ENCODE measurements at regions not wholly inside any gene's neighbourhood (a gene's known extent, or its start where the extent isn't known, plus 50 kb on each side); places are given as distances from the start of the nearest gene placed in this dataset.

DNA sequence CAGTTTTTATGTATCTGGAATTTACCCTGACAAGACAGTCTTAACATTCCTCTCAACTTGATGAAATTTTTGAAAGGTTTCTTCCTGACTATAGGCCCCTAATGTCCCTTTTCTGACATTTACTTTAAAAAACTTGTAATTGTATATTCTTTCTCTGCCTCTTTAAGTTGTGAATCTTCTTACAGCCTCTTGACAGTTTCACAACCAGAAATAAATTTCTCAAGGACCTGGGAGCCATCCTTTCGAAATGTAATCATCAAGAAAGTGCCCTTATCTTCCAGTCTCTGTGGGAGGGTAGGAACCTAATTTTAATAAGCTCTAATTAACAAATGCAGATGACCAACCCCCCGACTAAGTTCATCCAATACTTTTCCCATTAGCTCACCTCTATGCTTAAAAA is 403.6 kb upstream of the GJE1 start:
- Histone ChIP-seq H3K4me1 (ENCODE audit: control insufficient read depth, insufficient read depth, low read length) (no peaks in the 10 kb centered on the region), H3K4me3 (ENCODE audit: low read length) (no peak overlapping the region), H3K9ac (ENCODE audit: extremely low read depth, low read length, poor library complexity, severe bottlenecking) (no peak overlapping the region), H3K9me3 (ENCODE audit: control insufficient read depth, low read length) (no peaks in the 10 kb centered on the region), H3K27me3 (ENCODE audit: control insufficient read depth, insufficient read depth, low read length, poor library complexity, severe bottlenecking) (no peaks in the 10 kb centered on the region), H3K27ac (ENCODE audit: low read depth, low read length) (no peak overlapping the region), H3K36me3 (ENCODE audit: control insufficient read depth, insufficient read depth, low read length) (no peaks in the 10 kb centered on the region)
- H3K4me1 Mint-ChIP-seq, result peaks cover 11% of the 10 kb centered on the region
- WGBS, 2 experiments (ENCODE audit: insufficient coverage in 1 of 2, insufficient read length in 1 of 2), result 76 to 100% methylated on average over 1 to 2 of the region's 2 CpGs
- TF ChIP-seq CTCF (conservative IDR thresholded peaks at IDR 0.05), result no peak
- H3K4me3 Mint-ChIP-seq, result no peak overlapping the region
- DNase-seq, result no peak
- H3K36me3 Mint-ChIP-seq (ENCODE audit: low read depth), result no peaks in the 10 kb centered on the region
- peak overlapping the region; percentile 61 for H3K27ac Mint-ChIP-seq
- H3K9me3 Mint-ChIP-seq, result no peaks in the 10 kb centered on the region
- H3K27me3 Mint-ChIP-seq (ENCODE audit: insufficient read depth), result no peaks in the 10 kb centered on the region

DNA sequence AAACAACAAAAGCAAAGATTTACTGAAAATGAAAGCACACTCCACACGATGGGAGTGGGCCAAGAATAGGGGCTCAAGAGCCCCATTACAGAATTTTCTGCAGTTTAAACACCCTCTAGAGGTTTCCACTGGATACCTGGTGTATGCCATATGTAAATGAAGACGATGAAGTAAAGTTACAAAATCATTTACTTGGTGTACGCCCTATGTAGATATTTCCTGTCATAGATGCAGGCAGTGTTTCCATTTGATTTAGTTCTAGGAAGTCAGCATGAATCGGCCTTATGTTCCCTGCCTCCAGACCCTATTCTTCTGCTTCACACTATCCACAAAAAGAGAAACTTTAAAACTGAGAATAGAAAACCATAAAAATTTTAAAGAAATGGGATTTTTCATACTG is 404.4 kb upstream of the GJE1 start:
- H3K9me3 ChIP-seq (ENCODE audit: control insufficient read depth, low read length), result no peaks in the 10 kb centered on the region
- no peaks in the 10 kb centered on the region for H3K4me1 ChIP-seq (ENCODE audit: control insufficient read depth, insufficient read depth, low read length)
- Mint-ChIP-seq H3K4me1 (peaks cover 11% of the 10 kb centered on the region), H3K36me3 (ENCODE audit: low read depth) (no peaks in the 10 kb centered on the region), H3K27ac (no peak overlapping the region), H3K9me3 (no peaks in the 10 kb centered on the region), H3K4me3 (no peak overlapping the region), H3K27me3 (ENCODE audit: insufficient read depth) (no peaks in the 10 kb centered on the region)
- no peak overlapping the region for H3K9ac ChIP-seq (ENCODE audit: extremely low read depth, low read length, poor library complexity, severe bottlenecking)
- H3K36me3 ChIP-seq (ENCODE audit: control insufficient read depth, insufficient read depth, low read length), result no peaks in the 10 kb centered on the region
- no peaks in the 10 kb centered on the region for H3K27me3 ChIP-seq (ENCODE audit: control insufficient read depth, insufficient read depth, low read length, poor library complexity, severe bottlenecking)
- TF ChIP-seq CTCF (conservative IDR thresholded peaks at IDR 0.05), result no peak
- 93 to 98% methylated on average over 3 to 4 of the region's 4 CpGs for WGBS, 2 experiments (ENCODE audit: insufficient coverage in 1 of 2, insufficient read length in 1 of 2)
- no peak for DNase-seq
- no peak overlapping the region for H3K4me3 ChIP-seq (ENCODE audit: low read length)
- no peak overlapping the region for H3K27ac ChIP-seq (ENCODE audit: low read depth, low read length)

- Mint-ChIP-seq H3K9me3 (no peaks in the 10 kb centered on the region), H3K36me3 (ENCODE audit: low read depth) (no peaks in the 10 kb centered on the region), H3K4me1 (peaks cover 11% of the 10 kb centered on the region), H3K27me3 (ENCODE audit: insufficient read depth) (no peaks in the 10 kb centered on the region), H3K27ac (no peak overlapping the region), H3K4me3 (no peak overlapping the region)
- TF ChIP-seq CTCF (conservative IDR thresholded peaks at IDR 0.05), result no peak
- no peaks in the 10 kb centered on the region for H3K27me3 ChIP-seq (ENCODE audit: control insufficient read depth, insufficient read depth, low read length, poor library complexity, severe bottlenecking)
- peak; percentile 61 for DNase-seq
- H3K4me3 ChIP-seq (ENCODE audit: low read length), result no peak overlapping the region
- 71 to 87% methylated on average over 2 to 3 of the region's 3 CpGs for WGBS, 2 experiments (ENCODE audit: insufficient coverage in 1 of 2, insufficient read length in 1 of 2)
- H3K36me3 ChIP-seq (ENCODE audit: control insufficient read depth, insufficient read depth, low read length), result no peaks in the 10 kb centered on the region
- no peaks in the 10 kb centered on the region for H3K9me3 ChIP-seq (ENCODE audit: control insufficient read depth, low read length)
- no peaks in the 10 kb centered on the region for H3K4me1 ChIP-seq (ENCODE audit: control insufficient read depth, insufficient read depth, low read length)
- no peak overlapping the region for H3K27ac ChIP-seq (ENCODE audit: low read depth, low read length)
- H3K9ac ChIP-seq (ENCODE audit: extremely low read depth, low read length, poor library complexity, severe bottlenecking), result no peak overlapping the region
These were observed 406.5 kb upstream of the GJE1 start for GRCh38 chr6:141726248-141726647.

Data from endodermal cell (in vitro differentiated cells).